ENCODE measurements at regions not wholly inside any gene's neighbourhood (a gene's known extent, or its start where the extent isn't known, plus 50 kb on each side); places are given as distances from the start of the nearest gene placed in this dataset.
"Not testable (repeated sequence)": the region's sequence is repeated elsewhere in the genome, so short reads cannot be mapped to it uniquely, and the experiment has no call there.

- Histone ChIP-seq H3K4me2 (ENCODE audit: low read length) (no peak overlapping the region), H3K9me3 (ENCODE audit: control insufficient read depth, insufficient read depth, low read length) (peaks cover 7% of the 10 kb centered on the region; the same call in 1 of the 2 replicates), H3F3A (ENCODE audit: control insufficient read depth, insufficient read depth) (no peaks in the 10 kb centered on the region), H3K79me2 (ENCODE audit: control insufficient read depth, low read length) (no peaks in the 10 kb centered on the region), H3K36me3 (ENCODE audit: control insufficient read depth, low read length) (no peaks in the 10 kb centered on the region), H3K27ac (ENCODE audit: low read depth, low read length) (no peak overlapping the region), H4K20me1 (ENCODE audit: control insufficient read depth, insufficient read depth, low read depth, low read length) (no peaks in the 10 kb centered on the region), H3K4me1 (ENCODE audit: control insufficient read depth, low read length) (peaks cover 5% of the 10 kb centered on the region), H3K4me3 (ENCODE audit: low read length) (no peak overlapping the region), H3K27me3 (ENCODE audit: control insufficient read depth, low read length) (peaks cover 10% of the 10 kb centered on the region), H3K9me2 (replicated peaks; ENCODE audit: control insufficient read depth, low read length) (no peaks in the 10 kb centered on the region)
- TF ChIP-seq CTCF (IDR thresholded peaks at IDR 0.05; ENCODE audit: low read depth, low read length, poor library complexity, severe bottlenecking) = no peak
- no peak for TF ChIP-seq EZH2phosphoT487 (IDR thresholded peaks at IDR 0.05; ENCODE audit: borderline replicate concordance, low read length)
Observed at GRCh38 chr17:77622647-77623046, 335.9 kb upstream of the TNRC6C start.

- H3K27me3 ChIP-seq (ENCODE audit: control insufficient read depth, low read length) = peaks cover 10% of the 10 kb centered on the region
- not testable (repeated sequence) for H4K20me1 ChIP-seq (ENCODE audit: control insufficient read depth, insufficient read depth, low read depth, low read length); H3K4me3 ChIP-seq (ENCODE audit: low read length); H3K79me2 ChIP-seq (ENCODE audit: control insufficient read depth, low read length); H3K4me1 ChIP-seq (ENCODE audit: control insufficient read depth, low read length); H3F3A ChIP-seq (ENCODE audit: control insufficient read depth, insufficient read depth); H3K4me2 ChIP-seq (ENCODE audit: low read length); H3K9me2 ChIP-seq (replicated peaks; ENCODE audit: control insufficient read depth, low read length); H3K36me3 ChIP-seq (ENCODE audit: control insufficient read depth, low read length); H3K27ac ChIP-seq (ENCODE audit: low read depth, low read length); H3K9me3 ChIP-seq (ENCODE audit: control insufficient read depth, insufficient read depth, low read length)
Observed at GRCh38 chr17:77623321-77623720, 335.2 kb upstream of the TNRC6C start.

- Histone ChIP-seq H3F3A (ENCODE audit: control insufficient read depth, insufficient read depth) (no peaks in the 10 kb centered on the region), H3K79me2 (ENCODE audit: control insufficient read depth, low read length) (no peaks in the 10 kb centered on the region), H3K4me1 (ENCODE audit: control insufficient read depth, low read length) (no peaks in the 10 kb centered on the region), H3K27ac (ENCODE audit: low read depth, low read length) (no peak overlapping the region), H3K9me2 (replicated peaks; ENCODE audit: control insufficient read depth, low read length) (no peaks in the 10 kb centered on the region), H3K27me3 (ENCODE audit: control insufficient read depth, low read length) (peaks cover 8% of the 10 kb centered on the region), H3K4me3 (ENCODE audit: low read length) (no peak overlapping the region), H3K36me3 (ENCODE audit: control insufficient read depth, low read length) (no peaks in the 10 kb centered on the region), H3K4me2 (ENCODE audit: low read length) (no peak overlapping the region), H4K20me1 (ENCODE audit: control insufficient read depth, insufficient read depth, low read depth, low read length) (no peaks in the 10 kb centered on the region), H3K9me3 (ENCODE audit: control insufficient read depth, insufficient read depth, low read length) (peaks cover 3% of the 10 kb centered on the region; the same call in 1 of the 2 replicates)
- TF ChIP-seq CTCF (IDR thresholded peaks at IDR 0.05; ENCODE audit: low read depth, low read length, poor library complexity, severe bottlenecking) (no peak), EZH2phosphoT487 (IDR thresholded peaks at IDR 0.05; ENCODE audit: borderline replicate concordance, low read length) (no peak)
Observed at GRCh38 chr17:77628035-77628434, 330.5 kb upstream of the TNRC6C start.

GRCh38 chr17:77629284-77629683, 329.2 kb upstream of the TNRC6C start:
- not testable (repeated sequence) for H3K79me2 ChIP-seq (ENCODE audit: control insufficient read depth, low read length); H3K4me2 ChIP-seq (ENCODE audit: low read length); H3F3A ChIP-seq (ENCODE audit: control insufficient read depth, insufficient read depth)

More at GRCh38 chr17:77629284-77629683, 329.2 kb upstream of the TNRC6C start:
- H3K4me1 ChIP-seq (ENCODE audit: control insufficient read depth, low read length); H3K36me3 ChIP-seq (ENCODE audit: control insufficient read depth, low read length); H3K9me3 ChIP-seq (ENCODE audit: control insufficient read depth, insufficient read depth, low read length); H3K27ac ChIP-seq (ENCODE audit: low read depth, low read length); H3K4me3 ChIP-seq (ENCODE audit: low read length); H3K27me3 ChIP-seq (ENCODE audit: control insufficient read depth, low read length); H4K20me1 ChIP-seq (ENCODE audit: control insufficient read depth, insufficient read depth, low read depth, low read length); H3K9me2 ChIP-seq (replicated peaks; ENCODE audit: control insufficient read depth, low read length): not testable (repeated sequence)
